Karpas-422 (cell line): ENCODE measurements at regions not wholly inside any gene's neighbourhood (a gene's known extent, or its start where the extent isn't known, plus 50 kb on each side); places are given as distances from the start of the nearest gene placed in this dataset.

Experiments
- DNase-seq: peaks from one replicate; pipeline ENCODE4 v3.0.0-alpha.2; 2015
- H2AFZ ChIP-seq: fragments of 200-600 bp; sonication (generic); 2 replicates; pipeline ENCODE4 v1.6.1; 2014; ENCODE audit warnings: antibody characterized with exemption, low read length, mixed read lengths
- H3K27ac ChIP-seq: fragments of 200-600 bp; sonication (generic); 2 replicates; pipeline ENCODE4 v1.5.1; 2014; ENCODE audit warnings: mild to moderate bottlenecking, low read length, moderate library complexity
- H3K27me3 ChIP-seq: fragments of 200-600 bp; sonication (generic); 2 replicates; pipeline ENCODE4 v1.6.1; 2014; ENCODE audit warnings: low read length, mixed read lengths
- H3K36me3 ChIP-seq: fragments of 200-600 bp; sonication (generic); 2 replicates; pipeline ENCODE4 v1.6.1; 2014; ENCODE audit warnings: low read length, mixed read lengths; ENCODE audit not compliant: insufficient read depth
- H3K4me1 ChIP-seq: fragments of 200-600 bp; sonication (generic); 2 replicates; pipeline ENCODE4 v1.6.1; 2014; ENCODE audit warnings: mild to moderate bottlenecking, low read length, mixed read lengths
- H3K4me2 ChIP-seq: fragments of 200-600 bp; sonication (generic); 2 replicates; pipeline ENCODE4 v1.6.1; 2014; ENCODE audit warnings: low read length, low read depth, mild to moderate bottlenecking; ENCODE audit not compliant: poor library complexity, severe bottlenecking
- H3K4me3 ChIP-seq: fragments of 200-600 bp; sonication (generic); 2 replicates; pipeline ENCODE4 v1.5.1; 2014; ENCODE audit warnings: mild to moderate bottlenecking, antibody characterized with exemption, low read length, mixed read lengths
- H3K79me2 ChIP-seq: fragments of 200-600 bp; sonication (generic); 2 replicates; pipeline ENCODE4 v1.6.1; 2014; ENCODE audit warnings: mild to moderate bottlenecking, low read length, mixed read lengths
- H3K9ac ChIP-seq: fragments of 200-600 bp; sonication (generic); 2 replicates; pipeline ENCODE4 v1.6.0; 2014; ENCODE audit warnings: low read length
- H3K9me2 ChIP-seq: fragments of 200-600 bp; sonication (generic), shearing (Covaris generic); replicated peaks from 2 replicates; pipeline ENCODE4 v1.6.0; 2014; ENCODE audit warnings: mild to moderate bottlenecking, low read length, moderate library complexity; ENCODE audit not compliant: insufficient read depth
- H3K9me3 ChIP-seq: fragments of 300-700, 200-600 bp; sonication (generic); 2 replicates; pipeline ENCODE4 v1.6.1; 2014; ENCODE audit warnings: low read length, mixed read lengths
- H4K20me1 ChIP-seq: fragments of 200-600 bp; sonication (generic); 2 replicates; pipeline ENCODE4 v1.6.1; 2014; ENCODE audit warnings: mild to moderate bottlenecking, antibody characterized with exemption, low read length, low read depth; ENCODE audit not compliant: insufficient read depth

- Histone ChIP-seq H3K9me2 (no peaks in the 10 kb centered on the region), H3K27me3 (no peaks in the 10 kb centered on the region), H2AFZ (no peak overlapping the region), H3K79me2 (no peaks in the 10 kb centered on the region), H3K9me3 (peaks cover 10% of the 10 kb centered on the region), H3K4me1 (no peaks in the 10 kb centered on the region), H3K4me3 (no peak overlapping the region), H3K9ac (no peak overlapping the region), H4K20me1 (no peaks in the 10 kb centered on the region), H3K36me3 (no peaks in the 10 kb centered on the region), H3K27ac (no peak overlapping the region), H3K4me2 (no peak overlapping the region)
- DNase-seq, result no peak
Observed at GRCh38 chr21:24025101-24025500, 1582.2 kb downstream of the MRPL39 start.

GRCh38 chr21:24023936-24024335 lies 1583.3 kb downstream of the MRPL39 start:
- Histone ChIP-seq H2AFZ (no peak overlapping the region), H3K36me3 (no peaks in the 10 kb centered on the region), H3K4me2 (no peak overlapping the region), H3K4me1 (no peaks in the 10 kb centered on the region), H4K20me1 (no peaks in the 10 kb centered on the region), H3K9me3 (peaks cover 13% of the 10 kb centered on the region), H3K27me3 (no peaks in the 10 kb centered on the region), H3K9me2 (no peaks in the 10 kb centered on the region), H3K27ac (no peak overlapping the region), H3K4me3 (no peak overlapping the region), H3K79me2 (no peaks in the 10 kb centered on the region), H3K9ac (no peak overlapping the region)
- no peak for DNase-seq

GRCh38 chr21:24023402-24023801 lies 1583.9 kb downstream of the MRPL39 start:
- DNase-seq, result no peak
- H3K27me3 ChIP-seq, result no peaks in the 10 kb centered on the region
- no peak overlapping the region for H3K27ac ChIP-seq
- no peaks in the 10 kb centered on the region for H4K20me1 ChIP-seq
- no peaks in the 10 kb centered on the region for H3K36me3 ChIP-seq
- no peaks in the 10 kb centered on the region for H3K9me2 ChIP-seq
- no peak overlapping the region for H3K4me2 ChIP-seq
- no peaks in the 10 kb centered on the region for H3K79me2 ChIP-seq
- no peaks in the 10 kb centered on the region for H3K4me1 ChIP-seq
- H2AFZ ChIP-seq, result no peak overlapping the region
- no peak overlapping the region for H3K4me3 ChIP-seq
- H3K9me3 ChIP-seq, result peaks cover 12% of the 10 kb centered on the region
- no peak overlapping the region for H3K9ac ChIP-seq

GRCh38 chr21:24014381-24014780 lies 1592.9 kb downstream of the MRPL39 start:
- Histone ChIP-seq H3K9me2 (no peaks in the 10 kb centered on the region), H2AFZ (no peak overlapping the region)

GRCh38 chr21:24011087-24011486 lies 1596.2 kb downstream of the MRPL39 start:
- Histone ChIP-seq H3K79me2 (no peaks in the 10 kb centered on the region), H3K27me3 (no peaks in the 10 kb centered on the region), H3K9ac (no peak overlapping the region), H3K9me2 (no peaks in the 10 kb centered on the region), H3K4me1 (no peaks in the 10 kb centered on the region), H3K4me2 (no peak overlapping the region), H3K36me3 (no peaks in the 10 kb centered on the region), H3K9me3 (peaks cover 30% of the 10 kb centered on the region), H3K4me3 (no peak overlapping the region), H2AFZ (no peak overlapping the region), H4K20me1 (no peaks in the 10 kb centered on the region), H3K27ac (no peak overlapping the region)
- DNase-seq, result no peak

More at GRCh38 chr21:24014381-24014780, 1592.9 kb downstream of the MRPL39 start:
- H3K4me3 ChIP-seq, result no peak overlapping the region
- H3K79me2 ChIP-seq, result no peaks in the 10 kb centered on the region
- no peak overlapping the region for H3K9ac ChIP-seq
- no peaks in the 10 kb centered on the region for H3K4me1 ChIP-seq
- no peak overlapping the region for H3K4me2 ChIP-seq
- H4K20me1 ChIP-seq, result no peaks in the 10 kb centered on the region
- H3K36me3 ChIP-seq, result no peaks in the 10 kb centered on the region
- no peaks in the 10 kb centered on the region for H3K27me3 ChIP-seq
- H3K27ac ChIP-seq, result no peak overlapping the region
- no peak for DNase-seq
- peaks cover 40% of the 10 kb centered on the region for H3K9me3 ChIP-seq

- no peak overlapping the region for H3K4me3 ChIP-seq
- H3K9me3 ChIP-seq, result peaks cover 18% of the 10 kb centered on the region
- H3K27me3 ChIP-seq, result no peaks in the 10 kb centered on the region
- H3K4me2 ChIP-seq, result no peak overlapping the region
- no peaks in the 10 kb centered on the region for H3K4me1 ChIP-seq
- DNase-seq, result no peak
- no peaks in the 10 kb centered on the region for H3K9me2 ChIP-seq
- H3K36me3 ChIP-seq, result no peaks in the 10 kb centered on the region
- H3K9ac ChIP-seq, result no peak overlapping the region
- no peak overlapping the region for H2AFZ ChIP-seq
- H4K20me1 ChIP-seq, result no peaks in the 10 kb centered on the region
- no peak overlapping the region for H3K27ac ChIP-seq
- H3K79me2 ChIP-seq, result no peaks in the 10 kb centered on the region
Observed at GRCh38 chr21:24007592-24007991, 1599.7 kb downstream of the MRPL39 start.

GRCh38 chr21:23986987-23987386 lies 1620.3 kb downstream of the MRPL39 start:
- no peak overlapping the region for H3K4me2 ChIP-seq

GRCh38 chr21:23986214-23986613 lies 1621.1 kb downstream of the MRPL39 start:
- no peak for DNase-seq
- H3K9me3 ChIP-seq, result peaks cover 13% of the 10 kb centered on the region
- H4K20me1 ChIP-seq, result no peaks in the 10 kb centered on the region
- H3K4me3 ChIP-seq, result no peak overlapping the region
- H3K27ac ChIP-seq, result no peak overlapping the region
- H2AFZ ChIP-seq, result no peak overlapping the region
- no peaks in the 10 kb centered on the region for H3K9me2 ChIP-seq
- no peaks in the 10 kb centered on the region for H3K4me1 ChIP-seq
- H3K9ac ChIP-seq, result no peak overlapping the region
- no peak overlapping the region for H3K4me2 ChIP-seq
- H3K36me3 ChIP-seq, result no peaks in the 10 kb centered on the region
- H3K79me2 ChIP-seq, result no peaks in the 10 kb centered on the region
- H3K27me3 ChIP-seq, result no peaks in the 10 kb centered on the region

More at GRCh38 chr21:23986987-23987386, 1620.3 kb downstream of the MRPL39 start:
- no peak overlapping the region for H3K9ac ChIP-seq
- H3K9me2 ChIP-seq, result no peaks in the 10 kb centered on the region
- no peak overlapping the region for H3K4me3 ChIP-seq
- no peaks in the 10 kb centered on the region for H3K79me2 ChIP-seq
- no peak overlapping the region for H3K27ac ChIP-seq
- H3K4me1 ChIP-seq, result no peaks in the 10 kb centered on the region
- no peaks in the 10 kb centered on the region for H3K36me3 ChIP-seq
- no peaks in the 10 kb centered on the region for H3K27me3 ChIP-seq
- H3K9me3 ChIP-seq, result peaks cover 13% of the 10 kb centered on the region
- DNase-seq, result no peak
- no peaks in the 10 kb centered on the region for H4K20me1 ChIP-seq
- no peak overlapping the region for H2AFZ ChIP-seq

- Histone ChIP-seq H4K20me1 (no peaks in the 10 kb centered on the region), H3K9me3 (peaks cover 17% of the 10 kb centered on the region), H3K9me2 (no peaks in the 10 kb centered on the region), H3K27me3 (no peaks in the 10 kb centered on the region), H2AFZ (no peak overlapping the region), H3K27ac (no peak overlapping the region), H3K4me1 (no peaks in the 10 kb centered on the region), H3K36me3 (no peaks in the 10 kb centered on the region), H3K4me3 (no peak overlapping the region), H3K9ac (no peak overlapping the region), H3K4me2 (no peak overlapping the region), H3K79me2 (no peaks in the 10 kb centered on the region)
- no peak for DNase-seq
Observed at GRCh38 chr21:23982546-23982945, 1624.7 kb downstream of the MRPL39 start.
